KOPT-K1 (cell line): ENCODE measurements at regions not wholly inside any gene's neighbourhood (a gene's known extent, or its start where the extent isn't known, plus 50 kb on each side); places are given as distances from the start of the nearest gene placed in this dataset.
"Not testable (repeated sequence)": the region's sequence is repeated elsewhere in the genome, so short reads cannot be mapped to it uniquely, and the experiment has no call there.

ENCODE experiments used
- H3K27ac ChIP-seq: fragments of 200-600 bp; sonication (generic); 2 replicates; pipeline ENCODE4 v1.5.1; 2016; ENCODE audit warnings: antibody characterized with exemption, mild to moderate bottlenecking, low read depth, low read length; ENCODE audit not compliant: poor library complexity, severe bottlenecking
- H3K36me3 ChIP-seq: fragments of 200-600 bp; sonication (generic); 2 replicates; pipeline ENCODE4 v1.5.1; 2017; ENCODE audit warnings: antibody characterized with exemption, mild to moderate bottlenecking, low read length, moderate library complexity; ENCODE audit not compliant: insufficient read depth
- H3K9me3 ChIP-seq: fragments of 200-600 bp; sonication (generic); 2 replicates; pipeline ENCODE4 v1.5.1; 2017; ENCODE audit warnings: antibody characterized with exemption, low read length, mild to moderate bottlenecking; ENCODE audit not compliant: insufficient read depth, poor library complexity, severe bottlenecking

DNA sequence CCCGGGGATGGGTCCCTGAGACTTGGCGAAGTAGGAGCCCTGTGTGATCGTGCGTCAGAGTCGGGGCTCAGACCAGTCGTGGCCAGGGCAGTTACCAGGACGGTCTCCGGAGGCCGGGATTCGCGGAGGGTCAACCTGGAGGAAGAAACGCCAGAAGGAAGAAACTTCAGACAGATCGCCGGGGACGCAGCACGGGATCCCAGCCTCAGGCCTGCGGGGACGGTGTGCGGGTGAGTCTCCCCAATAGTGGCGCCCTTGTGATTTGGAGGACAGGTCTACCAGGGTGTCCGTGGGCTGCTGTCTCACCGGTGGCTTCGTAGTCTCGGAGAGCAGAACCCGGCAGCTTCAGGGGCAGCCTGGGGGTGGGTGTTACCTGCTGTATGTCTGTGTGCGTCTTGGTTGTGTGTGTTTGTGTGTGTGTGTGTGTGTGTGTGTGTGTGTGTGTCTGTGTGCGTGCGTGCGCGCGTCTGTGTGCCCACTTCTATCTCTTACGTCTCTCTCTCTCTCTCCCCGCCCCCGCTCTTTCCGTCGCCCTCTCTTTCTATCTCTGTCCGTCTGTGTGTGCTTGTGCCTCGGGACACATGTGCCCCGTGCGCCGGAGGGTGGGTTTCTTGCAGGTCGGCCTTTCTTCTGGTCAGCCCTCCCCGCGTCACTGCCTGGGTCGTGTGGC, 1406.4 kb upstream of the PCDH10 start:
- H3K27ac ChIP-seq, H3K9me3 ChIP-seq, H3K36me3 ChIP-seq: not testable (repeated sequence)

DNA sequence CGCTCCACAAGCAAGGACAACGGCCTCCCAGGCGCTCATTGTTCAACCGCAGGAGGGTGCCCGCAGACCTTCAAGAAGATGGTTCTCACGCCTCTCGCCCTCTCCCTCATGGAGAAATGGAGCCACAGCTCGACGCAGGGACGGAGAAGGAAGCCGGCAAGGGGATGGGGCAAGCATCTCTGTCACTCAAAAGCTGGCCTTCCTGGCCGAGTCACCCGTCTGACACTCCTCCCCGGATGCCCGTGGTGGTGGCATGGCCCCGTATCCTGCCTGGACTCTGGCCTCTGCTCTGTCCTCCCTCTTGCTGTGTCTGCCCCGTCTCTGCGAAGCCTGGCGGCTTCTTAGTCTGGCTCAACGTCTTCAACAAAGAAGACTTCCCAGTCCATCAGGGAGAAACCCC, 1405.7 kb upstream of the PCDH10 start:
- not testable (repeated sequence) for H3K36me3 ChIP-seq, H3K27ac ChIP-seq, H3K9me3 ChIP-seq

DNA sequence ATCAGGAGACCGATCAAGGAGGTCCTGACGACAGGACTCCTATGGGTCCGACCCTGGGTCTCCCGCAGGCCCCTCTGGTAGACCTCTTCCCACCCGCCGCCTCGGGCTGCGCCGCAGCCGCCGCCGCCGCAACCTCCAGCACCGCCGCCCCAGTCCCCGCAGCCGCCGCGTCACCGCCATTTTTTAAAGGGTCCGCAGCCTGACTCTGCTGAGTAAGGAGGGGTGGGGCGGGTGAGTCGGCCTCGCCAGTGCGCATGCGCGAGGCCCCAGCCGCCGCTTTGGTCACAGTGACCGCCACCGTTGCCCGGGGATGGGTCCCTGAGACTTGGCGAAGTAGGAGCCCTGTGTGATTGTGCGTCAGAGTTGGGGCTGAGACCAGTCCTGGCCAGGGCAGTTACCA, 1401.9 kb upstream of the PCDH10 start:
- H3K27ac ChIP-seq, H3K36me3 ChIP-seq: not testable (repeated sequence)
- H3K9me3 ChIP-seq: peaks cover 14% of the 10 kb centered on the region

GRCh38 chr4:131749224-131749623, 1399.9 kb upstream of the PCDH10 start:
- not testable (repeated sequence) for H3K27ac ChIP-seq, H3K36me3 ChIP-seq, H3K9me3 ChIP-seq

- H3K36me3 ChIP-seq, H3K9me3 ChIP-seq, H3K27ac ChIP-seq: not testable (repeated sequence)
These were observed 1399.1 kb upstream of the PCDH10 start for GRCh38 chr4:131750006-131750405.

DNA sequence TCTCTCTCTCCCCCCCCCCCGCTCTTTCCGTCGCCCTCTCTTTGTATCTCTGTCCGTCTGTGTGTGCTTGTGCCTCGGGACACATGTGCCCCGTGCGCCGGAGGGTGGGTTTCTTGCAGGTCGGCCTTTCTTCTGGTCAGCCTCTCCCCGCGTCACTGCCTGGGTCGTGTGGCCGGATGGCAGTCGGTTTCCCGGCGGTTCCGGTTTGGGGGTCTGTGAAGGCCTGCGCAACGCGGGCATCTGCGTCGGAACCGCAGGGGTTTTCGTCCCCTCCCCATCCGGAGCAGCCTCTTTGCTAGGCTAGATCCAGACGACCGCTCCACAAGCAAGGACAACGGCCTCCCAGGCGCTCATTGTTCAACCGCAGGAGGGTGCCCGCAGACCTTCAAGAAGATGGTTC, 1398.6 kb upstream of the PCDH10 start:
- H3K36me3 ChIP-seq, H3K9me3 ChIP-seq, H3K27ac ChIP-seq: not testable (repeated sequence)

- not testable (repeated sequence) for H3K27ac ChIP-seq, H3K36me3 ChIP-seq
- H3K9me3 ChIP-seq: peaks cover 11% of the 10 kb centered on the region
These were observed 1386.9 kb upstream of the PCDH10 start for GRCh38 chr4:131762234-131762633.

DNA sequence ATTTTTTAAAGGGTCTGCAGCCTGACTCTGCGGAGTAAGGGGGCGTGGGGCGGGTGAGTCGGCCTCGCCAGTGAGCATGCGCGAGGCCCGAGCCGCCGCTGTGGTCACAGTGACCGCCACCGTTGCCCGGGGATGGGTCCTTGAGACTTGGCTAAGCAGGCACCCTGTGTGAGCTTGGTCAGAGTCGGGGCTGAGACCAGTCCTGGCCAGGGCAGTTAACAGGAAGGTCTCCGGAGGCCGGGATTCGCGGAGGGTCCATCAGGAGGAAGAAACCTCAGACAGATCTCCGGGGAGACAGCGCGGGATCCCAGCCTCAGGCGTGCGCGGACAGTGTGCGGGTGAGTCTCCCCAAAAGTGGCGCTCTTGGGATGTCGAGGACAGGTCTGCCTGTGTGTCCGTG, 1384.4 kb upstream of the PCDH10 start:
- Histone ChIP-seq H3K36me3 (no peaks in the 10 kb centered on the region), H3K9me3 (peaks cover 11% of the 10 kb centered on the region), H3K27ac (no peak overlapping the region)

- not testable (repeated sequence) for H3K9me3 ChIP-seq, H3K36me3 ChIP-seq, H3K27ac ChIP-seq
These were observed 1374.7 kb upstream of the PCDH10 start for GRCh38 chr4:131774382-131774781.

DNA sequence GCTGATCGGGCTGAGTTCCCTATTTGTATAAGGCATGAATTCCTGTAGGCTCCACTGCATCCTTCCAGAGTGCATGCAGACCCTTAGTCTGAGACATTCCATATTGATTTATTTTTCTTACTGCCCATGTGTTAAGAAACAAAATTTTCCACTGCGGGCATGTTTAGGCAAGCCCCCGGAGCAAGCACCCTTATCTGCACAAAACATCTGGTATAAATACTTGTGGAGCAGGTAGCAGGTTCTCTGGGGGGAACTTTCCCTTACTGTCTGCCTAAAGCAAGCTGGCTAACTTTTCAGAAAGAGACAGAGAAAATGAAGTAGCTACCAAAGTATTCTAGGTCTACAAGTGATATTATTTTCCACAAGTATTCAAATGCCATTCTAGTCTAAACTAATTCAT, 1338.5 kb upstream of the PCDH10 start:
- not testable (repeated sequence) for H3K36me3 ChIP-seq, H3K9me3 ChIP-seq, H3K27ac ChIP-seq
